22Rv1 (cell line): ENCODE measurements at regions not wholly inside any gene's neighbourhood (a gene's known extent, or its start where the extent isn't known, plus 50 kb on each side); places are given as distances from the start of the nearest gene placed in this dataset.

Experiments
- H3K27ac ChIP-seq: fragments of 450-650 bp; 2 replicates; pipeline ENCODE4 v1.5.1; 2017
- ZFX ChIP-seq: fragments of 450-650 bp; IDR thresholded peaks from 2 replicates; pipeline ENCODE4 v1.6.1; 2017; ENCODE audit warnings: antibody characterized with exemption, borderline replicate concordance
- TF ChIP-seq, protein P1 (sequence below): fragments of 450-650 bp; IDR thresholded peaks from 2 replicates; pipeline ENCODE4 v1.5.1; 2017; ENCODE audit warnings: mild to moderate bottlenecking

DNA sequence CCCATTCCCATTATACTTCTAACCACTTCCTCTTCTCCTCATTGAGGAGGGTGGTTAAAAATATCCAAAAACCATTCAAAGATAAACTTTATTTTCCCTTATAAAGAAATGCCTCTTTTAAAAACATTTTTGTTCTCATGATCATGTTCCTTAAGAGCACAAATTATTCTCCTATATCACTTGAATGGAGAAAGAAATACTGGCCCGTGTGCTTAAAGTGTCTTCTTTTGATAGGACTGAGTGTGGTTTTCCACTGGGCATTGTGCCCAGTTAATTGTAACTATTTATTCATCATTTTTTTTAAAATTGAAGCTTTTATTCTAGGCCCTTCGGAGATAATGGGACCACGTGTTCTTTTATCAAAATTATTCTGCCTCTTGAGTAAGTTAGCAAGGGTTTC, 871.5 kb downstream of the QKI start:
- TF ChIP-seq, protein P1, sequence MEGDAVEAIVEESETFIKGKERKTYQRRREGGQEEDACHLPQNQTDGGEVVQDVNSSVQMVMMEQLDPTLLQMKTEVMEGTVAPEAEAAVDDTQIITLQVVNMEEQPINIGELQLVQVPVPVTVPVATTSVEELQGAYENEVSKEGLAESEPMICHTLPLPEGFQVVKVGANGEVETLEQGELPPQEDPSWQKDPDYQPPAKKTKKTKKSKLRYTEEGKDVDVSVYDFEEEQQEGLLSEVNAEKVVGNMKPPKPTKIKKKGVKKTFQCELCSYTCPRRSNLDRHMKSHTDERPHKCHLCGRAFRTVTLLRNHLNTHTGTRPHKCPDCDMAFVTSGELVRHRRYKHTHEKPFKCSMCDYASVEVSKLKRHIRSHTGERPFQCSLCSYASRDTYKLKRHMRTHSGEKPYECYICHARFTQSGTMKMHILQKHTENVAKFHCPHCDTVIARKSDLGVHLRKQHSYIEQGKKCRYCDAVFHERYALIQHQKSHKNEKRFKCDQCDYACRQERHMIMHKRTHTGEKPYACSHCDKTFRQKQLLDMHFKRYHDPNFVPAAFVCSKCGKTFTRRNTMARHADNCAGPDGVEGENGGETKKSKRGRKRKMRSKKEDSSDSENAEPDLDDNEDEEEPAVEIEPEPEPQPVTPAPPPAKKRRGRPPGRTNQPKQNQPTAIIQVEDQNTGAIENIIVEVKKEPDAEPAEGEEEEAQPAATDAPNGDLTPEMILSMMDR: no peak
- TF ChIP-seq ZFX: no peak
- H3K27ac ChIP-seq: no peak overlapping the region

DNA sequence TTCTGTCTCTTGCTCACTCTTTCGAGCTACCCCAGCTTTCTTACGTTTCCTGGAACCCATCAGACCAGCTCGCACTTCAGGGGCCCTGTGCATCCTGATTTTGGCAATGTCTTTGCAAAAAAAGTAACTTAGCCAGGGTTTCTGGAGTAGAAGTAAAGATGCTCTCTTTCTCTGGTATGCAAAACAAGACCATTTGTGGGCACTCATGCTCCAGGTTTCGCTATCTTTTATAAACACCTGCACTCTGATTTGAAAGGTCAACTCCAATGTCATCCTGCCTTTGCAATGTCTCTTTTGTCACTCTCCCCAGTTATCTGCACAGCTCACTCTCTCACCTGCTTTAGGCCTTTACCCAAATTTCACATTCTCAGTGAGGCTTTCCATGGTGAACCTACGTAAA, 869.1 kb downstream of the QKI start:
- H3K27ac ChIP-seq: no peak overlapping the region
- TF ChIP-seq, protein P1: no peak
- TF ChIP-seq ZFX: no peak

DNA sequence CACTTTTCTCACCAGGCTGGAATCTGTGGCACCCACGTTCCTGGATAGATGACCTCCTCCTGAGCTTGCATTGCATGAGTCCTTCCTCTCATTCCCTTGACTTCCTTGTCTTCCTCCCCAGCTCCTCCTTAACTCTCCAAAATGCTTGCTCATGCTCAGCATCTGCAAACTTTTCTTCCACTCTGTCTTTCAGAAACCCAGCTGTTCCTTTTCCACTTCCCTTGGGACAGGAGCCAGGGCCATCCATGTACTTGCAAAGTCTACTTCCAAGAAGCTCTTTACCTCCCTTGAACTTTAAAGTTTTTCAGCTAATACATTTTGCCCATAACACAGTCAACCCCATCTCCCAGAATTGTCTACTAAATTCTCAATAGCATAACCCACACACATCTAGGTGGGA, 861.7 kb downstream of the QKI start:
- no peak overlapping the region for H3K27ac ChIP-seq
- TF ChIP-seq ZFX: no peak
- TF ChIP-seq, protein P1: no peak

GRCh38 chr6:164275773-164276172, 861.3 kb downstream of the QKI start:
- TF ChIP-seq, protein P1: no peak
- TF ChIP-seq ZFX: no peak
- no peak overlapping the region for H3K27ac ChIP-seq

- no peak overlapping the region for H3K27ac ChIP-seq
- no peak for TF ChIP-seq ZFX
- TF ChIP-seq, protein P1: no peak
Measured at GRCh38 chr6:164274493-164274892, 860.0 kb downstream of the QKI start.

GRCh38 chr6:164273491-164273890, 859.0 kb downstream of the QKI start:
- no peak overlapping the region for H3K27ac ChIP-seq
- TF ChIP-seq, protein P1: no peak
- TF ChIP-seq ZFX: no peak

DNA sequence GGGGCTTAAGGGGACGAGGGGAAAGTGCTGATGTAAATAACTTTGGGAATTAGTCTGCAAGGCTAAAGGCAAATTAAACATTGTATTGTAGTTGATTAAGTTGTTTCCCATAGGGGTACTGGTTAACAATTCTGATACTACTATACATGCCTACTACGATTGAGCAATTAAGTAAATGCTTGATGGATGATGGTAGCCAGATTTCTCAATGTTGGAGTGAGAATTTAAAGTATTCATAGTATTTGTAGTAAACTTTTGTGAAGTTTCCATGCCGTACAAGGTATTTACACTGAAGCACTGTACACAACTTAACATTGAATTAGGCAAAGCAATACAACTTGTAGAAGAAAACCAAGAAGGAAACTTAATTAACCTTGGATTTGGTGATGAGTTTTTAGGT, 852.3 kb downstream of the QKI start:
- TF ChIP-seq ZFX: no peak
- TF ChIP-seq, protein P1: no peak
- no peak overlapping the region for H3K27ac ChIP-seq
